ENCODE measurements at regions not wholly inside any gene's neighbourhood (a gene's known extent, or its start where the extent isn't known, plus 50 kb on each side); places are given as distances from the start of the nearest gene placed in this dataset.

DNA sequence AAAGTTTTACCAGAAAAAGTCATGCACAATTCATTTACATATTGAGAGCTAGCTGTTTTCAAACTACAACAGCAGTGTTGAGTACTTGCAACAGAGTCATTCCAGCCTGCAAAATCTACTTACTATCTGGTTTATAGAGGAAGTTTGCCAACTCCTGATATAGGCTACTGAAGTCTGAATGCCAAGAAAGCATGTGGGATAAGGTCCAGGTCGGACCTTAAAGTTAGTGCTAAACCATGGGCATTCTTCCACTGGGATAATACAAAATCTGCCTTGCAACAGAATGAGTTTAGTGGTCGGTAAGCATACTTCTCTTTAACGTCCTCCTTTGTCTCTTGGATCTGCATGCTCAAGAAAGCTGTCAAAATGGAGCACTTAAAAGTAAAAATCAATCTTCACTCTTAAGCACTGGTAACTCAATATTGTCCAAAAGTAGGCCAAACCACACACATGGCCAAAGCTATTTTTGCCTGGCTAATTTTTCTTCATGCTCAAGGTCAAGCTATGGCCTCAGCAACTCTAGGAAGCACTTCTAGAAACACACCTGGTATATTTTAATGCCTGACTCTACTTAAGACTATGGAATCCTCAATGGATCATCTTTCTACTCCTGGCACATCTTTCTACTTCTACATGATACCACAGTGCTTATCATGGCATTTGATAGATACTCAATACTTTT is 364.9 kb upstream of the KITLG start:
- TF ChIP-seq, protein P1, sequence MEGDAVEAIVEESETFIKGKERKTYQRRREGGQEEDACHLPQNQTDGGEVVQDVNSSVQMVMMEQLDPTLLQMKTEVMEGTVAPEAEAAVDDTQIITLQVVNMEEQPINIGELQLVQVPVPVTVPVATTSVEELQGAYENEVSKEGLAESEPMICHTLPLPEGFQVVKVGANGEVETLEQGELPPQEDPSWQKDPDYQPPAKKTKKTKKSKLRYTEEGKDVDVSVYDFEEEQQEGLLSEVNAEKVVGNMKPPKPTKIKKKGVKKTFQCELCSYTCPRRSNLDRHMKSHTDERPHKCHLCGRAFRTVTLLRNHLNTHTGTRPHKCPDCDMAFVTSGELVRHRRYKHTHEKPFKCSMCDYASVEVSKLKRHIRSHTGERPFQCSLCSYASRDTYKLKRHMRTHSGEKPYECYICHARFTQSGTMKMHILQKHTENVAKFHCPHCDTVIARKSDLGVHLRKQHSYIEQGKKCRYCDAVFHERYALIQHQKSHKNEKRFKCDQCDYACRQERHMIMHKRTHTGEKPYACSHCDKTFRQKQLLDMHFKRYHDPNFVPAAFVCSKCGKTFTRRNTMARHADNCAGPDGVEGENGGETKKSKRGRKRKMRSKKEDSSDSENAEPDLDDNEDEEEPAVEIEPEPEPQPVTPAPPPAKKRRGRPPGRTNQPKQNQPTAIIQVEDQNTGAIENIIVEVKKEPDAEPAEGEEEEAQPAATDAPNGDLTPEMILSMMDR (conservative IDR thresholded peaks at IDR 0.05 in 1 of 2, IDR thresholded peaks at IDR 0.05 in 1 of 2; ENCODE audit: extremely low read depth in 1 of 2, insufficient read depth in 1 of 2, low read depth in 1 of 2, low read length in 2 of 2) = no peak
- no peak for TF ChIP-seq EZH2 (IDR thresholded peaks at IDR 0.05; ENCODE audit: borderline replicate concordance, low read length)

Measured in mammary epithelial cell (primary cell).